DOHH2 (cell line): ENCODE measurements at regions not wholly inside any gene's neighbourhood (a gene's known extent, or its start where the extent isn't known, plus 50 kb on each side); places are given as distances from the start of the nearest gene placed in this dataset.

Experiments
- H3F3A ChIP-seq: fragments of 200-600 bp; sonication (generic), shearing (Covaris generic); 2 replicates; pipeline ENCODE4 v1.6.0; 2016; ENCODE audit warnings: antibody characterized with exemption, mild to moderate bottlenecking; ENCODE audit not compliant: control insufficient read depth, insufficient read depth
- H3K27ac ChIP-seq: fragments of 200-600 bp; sonication (generic); 2 replicates; pipeline ENCODE4 v1.5.1; 2014; ENCODE audit warnings: low read depth, mild to moderate bottlenecking, low read length, moderate library complexity
- H3K27me3 ChIP-seq: fragments of 200-600 bp; sonication (generic); 2 replicates; pipeline ENCODE4 v1.6.1; 2014; ENCODE audit warnings: mild to moderate bottlenecking, low read length, mixed read lengths; ENCODE audit not compliant: control insufficient read depth
- H3K36me3 ChIP-seq: fragments of 200-600 bp; sonication (generic); 2 replicates; pipeline ENCODE4 v1.6.1; 2014; ENCODE audit warnings: mild to moderate bottlenecking, low read length, moderate library complexity, mixed read lengths; ENCODE audit not compliant: control insufficient read depth
- H3K4me1 ChIP-seq: fragments of 200-600 bp; sonication (generic); 2 replicates; pipeline ENCODE4 v1.6.1; 2014; ENCODE audit warnings: mild to moderate bottlenecking, low read length, mixed read lengths; ENCODE audit not compliant: control insufficient read depth
- H3K4me2 ChIP-seq: fragments of 200-600 bp; sonication (generic); 2 replicates; pipeline ENCODE4 v1.6.0; 2014; ENCODE audit warnings: mild to moderate bottlenecking, low read length, moderate library complexity
- H3K4me3 ChIP-seq: fragments of 200-600 bp; sonication (generic); 2 replicates; pipeline ENCODE4 v1.5.1; 2014; ENCODE audit warnings: mild to moderate bottlenecking, low read length, mixed read lengths
- H3K79me2 ChIP-seq: fragments of 200-600 bp; sonication (generic); 2 replicates; pipeline ENCODE4 v1.6.1; 2014; ENCODE audit warnings: mild to moderate bottlenecking, low read length, mixed read lengths; ENCODE audit not compliant: control insufficient read depth
- H3K9me2 ChIP-seq: fragments of 200-600 bp; sonication (generic); replicated peaks from 2 replicates; pipeline ENCODE4 v1.6.1; 2014; ENCODE audit warnings: mild to moderate bottlenecking, low read length, mixed read lengths; ENCODE audit not compliant: control insufficient read depth
- H3K9me3 ChIP-seq: fragments of 200-600 bp; sonication (generic); 2 replicates; pipeline ENCODE4 v1.6.1; 2014; ENCODE audit warnings: antibody characterized with exemption, low read length, mixed read lengths; ENCODE audit not compliant: control insufficient read depth, insufficient read depth
- H4K20me1 ChIP-seq: fragments of 200-600 bp; sonication (generic); 2 replicates; pipeline ENCODE4 v1.6.0; 2014; ENCODE audit warnings: low read depth, mild to moderate bottlenecking, antibody characterized with exemption, low read length, moderate library complexity; ENCODE audit not compliant: control insufficient read depth, insufficient read depth
- EZH2phosphoT487 ChIP-seq: fragments of 200-600 bp; sonication (generic); IDR thresholded peaks from 2 replicates; pipeline ENCODE4 v1.6.1; 2017; ENCODE audit warnings: borderline replicate concordance, mild to moderate bottlenecking, antibody characterized with exemption, low read length, moderate library complexity, mixed read lengths
- TF ChIP-seq, protein P1 (sequence below): fragments of 200-600 bp; sonication (generic); IDR thresholded peaks from one replicate; pipeline ENCODE4 v1.5.1; 2014; ENCODE audit warnings: antibody characterized with exemption, mild to moderate bottlenecking, low read depth, low read length; ENCODE audit not compliant: poor library complexity, severe bottlenecking

GRCh38 chr2:108115868-108116267 lies 123.9 kb upstream of the SULT1C3 start:
- Histone ChIP-seq H3K36me3 (no peaks in the 10 kb centered on the region), H3K9me2 (no peaks in the 10 kb centered on the region), H3K4me2 (no peak overlapping the region), H3K27me3 (no peaks in the 10 kb centered on the region), H3K4me1 (no peaks in the 10 kb centered on the region), H4K20me1 (no peaks in the 10 kb centered on the region), H3K9me3 (no peaks in the 10 kb centered on the region), H3K4me3 (no peak overlapping the region), H3K27ac (no peak overlapping the region), H3F3A (no peaks in the 10 kb centered on the region), H3K79me2 (no peaks in the 10 kb centered on the region)
- TF ChIP-seq, protein P1, sequence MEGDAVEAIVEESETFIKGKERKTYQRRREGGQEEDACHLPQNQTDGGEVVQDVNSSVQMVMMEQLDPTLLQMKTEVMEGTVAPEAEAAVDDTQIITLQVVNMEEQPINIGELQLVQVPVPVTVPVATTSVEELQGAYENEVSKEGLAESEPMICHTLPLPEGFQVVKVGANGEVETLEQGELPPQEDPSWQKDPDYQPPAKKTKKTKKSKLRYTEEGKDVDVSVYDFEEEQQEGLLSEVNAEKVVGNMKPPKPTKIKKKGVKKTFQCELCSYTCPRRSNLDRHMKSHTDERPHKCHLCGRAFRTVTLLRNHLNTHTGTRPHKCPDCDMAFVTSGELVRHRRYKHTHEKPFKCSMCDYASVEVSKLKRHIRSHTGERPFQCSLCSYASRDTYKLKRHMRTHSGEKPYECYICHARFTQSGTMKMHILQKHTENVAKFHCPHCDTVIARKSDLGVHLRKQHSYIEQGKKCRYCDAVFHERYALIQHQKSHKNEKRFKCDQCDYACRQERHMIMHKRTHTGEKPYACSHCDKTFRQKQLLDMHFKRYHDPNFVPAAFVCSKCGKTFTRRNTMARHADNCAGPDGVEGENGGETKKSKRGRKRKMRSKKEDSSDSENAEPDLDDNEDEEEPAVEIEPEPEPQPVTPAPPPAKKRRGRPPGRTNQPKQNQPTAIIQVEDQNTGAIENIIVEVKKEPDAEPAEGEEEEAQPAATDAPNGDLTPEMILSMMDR: no peak
- TF ChIP-seq EZH2phosphoT487: no peak

GRCh38 chr2:108118996-108119395 lies 120.8 kb upstream of the SULT1C3 start:
- H3K79me2 ChIP-seq: no peaks in the 10 kb centered on the region
- H4K20me1 ChIP-seq: no peaks in the 10 kb centered on the region
- no peaks in the 10 kb centered on the region for H3K4me1 ChIP-seq
- no peaks in the 10 kb centered on the region for H3F3A ChIP-seq
- TF ChIP-seq, protein P1: no peak
- no peak for TF ChIP-seq EZH2phosphoT487
- H3K4me3 ChIP-seq: no peak overlapping the region
- no peaks in the 10 kb centered on the region for H3K9me2 ChIP-seq
- H3K27me3 ChIP-seq: no peaks in the 10 kb centered on the region
- H3K27ac ChIP-seq: no peak overlapping the region
- no peaks in the 10 kb centered on the region for H3K9me3 ChIP-seq
- H3K36me3 ChIP-seq: no peaks in the 10 kb centered on the region
- H3K4me2 ChIP-seq: no peak overlapping the region

GRCh38 chr2:108119492-108119891 lies 120.3 kb upstream of the SULT1C3 start:
- H3K4me1 ChIP-seq: no peaks in the 10 kb centered on the region

More at GRCh38 chr2:108119492-108119891, 120.3 kb upstream of the SULT1C3 start:
- Histone ChIP-seq H3K27me3 (no peaks in the 10 kb centered on the region), H3K36me3 (no peaks in the 10 kb centered on the region), H3K27ac (no peak overlapping the region), H3K4me2 (no peak overlapping the region), H3F3A (no peaks in the 10 kb centered on the region), H3K79me2 (no peaks in the 10 kb centered on the region), H3K9me2 (no peaks in the 10 kb centered on the region), H3K4me3 (no peak overlapping the region), H3K9me3 (no peaks in the 10 kb centered on the region), H4K20me1 (no peaks in the 10 kb centered on the region)
- TF ChIP-seq, protein P1: no peak
- no peak for TF ChIP-seq EZH2phosphoT487
